Frontal cortex (tissue), 3 donors: ENCODE measurements at regions not wholly inside any gene's neighbourhood (a gene's known extent, or its start where the extent isn't known, plus 50 kb on each side); places are given as distances from the start of the nearest gene placed in this dataset.

ENCODE experiments used
- DNase-seq, 2 donors: peaks; one replicate each; pipeline ENCODE4 v3.0.0; 2012; ENCODE audit warnings: low spot score in 2 of 2
- FAIRE-seq: peaks from 2 replicates; lab custom pipeline; 2012; peaks lifted over from hg19 to GRCh38; lab: Jason Lieb, UNC
- donor health status: control.
- donor health status: control.
- donor health status: control.

- no peak for FAIRE-seq
Observed at GRCh38 chr2:129728035-129728972, 251.2 kb upstream of the RAB6C start.

GRCh38 chr2:129729011-129729410, 250.5 kb upstream of the RAB6C start:
- FAIRE-seq, result no peak
- DNase-seq, result no peak

More at GRCh38 chr2:129728035-129728972, 251.2 kb upstream of the RAB6C start:
- DNase-seq, result no peak

- DNase-seq, result no peak
- no peak for FAIRE-seq
Observed at GRCh38 chr2:129729646-129730045, 249.8 kb upstream of the RAB6C start.

- DNase-seq (no peak), FAIRE-seq (no peak)
Observed at GRCh38 chr2:129730979-129731378, 248.5 kb upstream of the RAB6C start.

GRCh38 chr2:129731907-129732629, 247.4 kb upstream of the RAB6C start:
- FAIRE-seq, result no peak
- no peak for DNase-seq

- FAIRE-seq (no peak), DNase-seq (no peak)
Observed at GRCh38 chr2:129732630-129733026, 246.8 kb upstream of the RAB6C start.

GRCh38 chr2:129733041-129733440, 246.4 kb upstream of the RAB6C start:
- FAIRE-seq (no peak), DNase-seq (no peak)

GRCh38 chr2:129733579-129733978, 245.9 kb upstream of the RAB6C start:
- no peak for DNase-seq
- FAIRE-seq, result no peak

GRCh38 chr2:129734343-129735034, 245.0 kb upstream of the RAB6C start:
- no peak for DNase-seq
- FAIRE-seq, result no peak

- no peak for FAIRE-seq
- no peak for DNase-seq
Observed at GRCh38 chr2:129735576-129735975, 243.9 kb upstream of the RAB6C start.

GRCh38 chr2:129737660-129738527, 241.6 kb upstream of the RAB6C start:
- no peak for DNase-seq
- FAIRE-seq, result no peak

- DNase-seq (no peak), FAIRE-seq (no peak)
Observed at GRCh38 chr2:129738799-129739198, 240.7 kb upstream of the RAB6C start.

GRCh38 chr2:129740504-129740903, 239.0 kb upstream of the RAB6C start:
- FAIRE-seq (no peak), DNase-seq (no peak)

- FAIRE-seq (no peak), DNase-seq (no peak)
Observed at GRCh38 chr2:129741165-129741564, 238.3 kb upstream of the RAB6C start.

- DNase-seq (no peak), FAIRE-seq (no peak)
Observed at GRCh38 chr2:129741623-129742022, 237.8 kb upstream of the RAB6C start.

- FAIRE-seq (no peak), DNase-seq (no peak)
Observed at GRCh38 chr2:129742415-129743180, 236.9 kb upstream of the RAB6C start.

GRCh38 chr2:129744141-129744540, 235.3 kb upstream of the RAB6C start:
- FAIRE-seq (no peak), DNase-seq (no peak)

- DNase-seq (no peak), FAIRE-seq (no peak)
Observed at GRCh38 chr2:129744649-129745048, 234.8 kb upstream of the RAB6C start.
